ENCODE measurements at regions not wholly inside any gene's neighbourhood (a gene's known extent, or its start where the extent isn't known, plus 50 kb on each side); places are given as distances from the start of the nearest gene placed in this dataset.

- Histone ChIP-seq H3K36me3 (ENCODE audit: insufficient read depth) (no peaks in the 10 kb centered on the region), H3K4me1 (ENCODE audit: low read depth, poor library complexity, severe bottlenecking) (peaks cover 2% of the 10 kb centered on the region)
Measured at GRCh38 chr12:41715256-41715655, 429.4 kb downstream of the GXYLT1 start.

GRCh38 chr12:41709463-41710285 lies 435.0 kb downstream of the GXYLT1 start:
- Histone ChIP-seq H3K36me3 (ENCODE audit: insufficient read depth) (no peaks in the 10 kb centered on the region), H3K4me3 (IDR thresholded peaks at IDR 0.05; ENCODE audit: insufficient read depth, low read depth, low read length) (no peak overlapping the region), H3K27me3 (ENCODE audit: insufficient read depth, low read depth) (no peaks in the 10 kb centered on the region), H3K79me2 (ENCODE audit: insufficient read depth, low read depth) (no peaks in the 10 kb centered on the region), H3K4me2 (peak overlapping the region; percentile 5; the same call in 1 of the 2 replicates), H3K27ac (no peak overlapping the region), H3K4me1 (ENCODE audit: low read depth, poor library complexity, severe bottlenecking) (peaks cover 13% of the 10 kb centered on the region), H4K20me1 (ENCODE audit: insufficient read depth) (no peaks in the 10 kb centered on the region), H3K9ac (no peak overlapping the region), H2AFZ (ENCODE audit: low read depth) (peak overlapping the region; percentile 18; the same call in 1 of the 2 replicates)
- TF ChIP-seq CTCF (conservative IDR thresholded peaks at IDR 0.05; ENCODE audit: low read depth, low read length), result no peak

More at GRCh38 chr12:41715256-41715655, 429.4 kb downstream of the GXYLT1 start:
- no peak for TF ChIP-seq CTCF (conservative IDR thresholded peaks at IDR 0.05; ENCODE audit: low read depth, low read length)
- Histone ChIP-seq H3K4me2 (no peak overlapping the region), H3K27ac (no peak overlapping the region), H3K4me3 (IDR thresholded peaks at IDR 0.05; ENCODE audit: insufficient read depth, low read depth, low read length) (no peak overlapping the region), H3K79me2 (ENCODE audit: insufficient read depth, low read depth) (no peaks in the 10 kb centered on the region), H2AFZ (ENCODE audit: low read depth) (no peak overlapping the region), H4K20me1 (ENCODE audit: insufficient read depth) (no peaks in the 10 kb centered on the region), H3K27me3 (ENCODE audit: insufficient read depth, low read depth) (no peaks in the 10 kb centered on the region), H3K9ac (no peak overlapping the region)

GRCh38 chr12:41709012-41709411 lies 435.7 kb downstream of the GXYLT1 start:
- no peak overlapping the region for H2AFZ ChIP-seq (ENCODE audit: low read depth)
- H3K4me3 ChIP-seq (IDR thresholded peaks at IDR 0.05; ENCODE audit: insufficient read depth, low read depth, low read length), result no peak overlapping the region
- no peaks in the 10 kb centered on the region for H3K27me3 ChIP-seq (ENCODE audit: insufficient read depth, low read depth)
- no peaks in the 10 kb centered on the region for H3K79me2 ChIP-seq (ENCODE audit: insufficient read depth, low read depth)
- H3K4me1 ChIP-seq (ENCODE audit: low read depth, poor library complexity, severe bottlenecking), result peaks cover 13% of the 10 kb centered on the region
- H3K27ac ChIP-seq, result no peak overlapping the region
- TF ChIP-seq CTCF (conservative IDR thresholded peaks at IDR 0.05; ENCODE audit: low read depth, low read length), result no peak
- H4K20me1 ChIP-seq (ENCODE audit: insufficient read depth), result no peaks in the 10 kb centered on the region
- no peak overlapping the region for H3K9ac ChIP-seq
- no peak overlapping the region for H3K4me2 ChIP-seq
- H3K36me3 ChIP-seq (ENCODE audit: insufficient read depth), result no peaks in the 10 kb centered on the region

GRCh38 chr12:41706376-41706775 lies 438.3 kb downstream of the GXYLT1 start:
- TF ChIP-seq CTCF (conservative IDR thresholded peaks at IDR 0.05; ENCODE audit: low read depth, low read length), result no peak
- Histone ChIP-seq H3K36me3 (ENCODE audit: insufficient read depth) (no peaks in the 10 kb centered on the region), H3K4me2 (no peak overlapping the region), H3K4me3 (IDR thresholded peaks at IDR 0.05; ENCODE audit: insufficient read depth, low read depth, low read length) (no peak overlapping the region), H3K27me3 (ENCODE audit: insufficient read depth, low read depth) (no peaks in the 10 kb centered on the region), H3K9ac (no peak overlapping the region), H2AFZ (ENCODE audit: low read depth) (no peak overlapping the region), H3K79me2 (ENCODE audit: insufficient read depth, low read depth) (no peaks in the 10 kb centered on the region), H3K27ac (no peak overlapping the region), H3K4me1 (ENCODE audit: low read depth, poor library complexity, severe bottlenecking) (peaks cover 13% of the 10 kb centered on the region), H4K20me1 (ENCODE audit: insufficient read depth) (no peaks in the 10 kb centered on the region)
